ENCODE measurements at regions not wholly inside any gene's neighbourhood (a gene's known extent, or its start where the extent isn't known, plus 50 kb on each side); places are given as distances from the start of the nearest gene placed in this dataset.

GRCh38 chr1:201648907-201649721, 110.2 kb downstream of the NAV1 start:
- no peaks in the 10 kb centered on the region for H3K36me3 ChIP-seq
- no peaks in the 10 kb centered on the region for H3K4me1 ChIP-seq
- no peaks in the 10 kb centered on the region for H3K9me3 ChIP-seq
- H3K27me3 ChIP-seq, result no peaks in the 10 kb centered on the region
- H3K27ac ChIP-seq, result peak overlapping the region; percentile 74 to 82
- peak overlapping the region; percentile 43 to 51 for H3K4me3 ChIP-seq
- intact Hi-C loops (cut with DNase I; ENCODE audit: low total_unique reads), result no loop called here
- DNase-seq, result peak; percentile 54 to 62
- TF ChIP-seq, protein P1, sequence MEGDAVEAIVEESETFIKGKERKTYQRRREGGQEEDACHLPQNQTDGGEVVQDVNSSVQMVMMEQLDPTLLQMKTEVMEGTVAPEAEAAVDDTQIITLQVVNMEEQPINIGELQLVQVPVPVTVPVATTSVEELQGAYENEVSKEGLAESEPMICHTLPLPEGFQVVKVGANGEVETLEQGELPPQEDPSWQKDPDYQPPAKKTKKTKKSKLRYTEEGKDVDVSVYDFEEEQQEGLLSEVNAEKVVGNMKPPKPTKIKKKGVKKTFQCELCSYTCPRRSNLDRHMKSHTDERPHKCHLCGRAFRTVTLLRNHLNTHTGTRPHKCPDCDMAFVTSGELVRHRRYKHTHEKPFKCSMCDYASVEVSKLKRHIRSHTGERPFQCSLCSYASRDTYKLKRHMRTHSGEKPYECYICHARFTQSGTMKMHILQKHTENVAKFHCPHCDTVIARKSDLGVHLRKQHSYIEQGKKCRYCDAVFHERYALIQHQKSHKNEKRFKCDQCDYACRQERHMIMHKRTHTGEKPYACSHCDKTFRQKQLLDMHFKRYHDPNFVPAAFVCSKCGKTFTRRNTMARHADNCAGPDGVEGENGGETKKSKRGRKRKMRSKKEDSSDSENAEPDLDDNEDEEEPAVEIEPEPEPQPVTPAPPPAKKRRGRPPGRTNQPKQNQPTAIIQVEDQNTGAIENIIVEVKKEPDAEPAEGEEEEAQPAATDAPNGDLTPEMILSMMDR (IDR thresholded peaks at IDR 0.05), result no peak
- TF ChIP-seq POLR2A (IDR thresholded peaks at IDR 0.05), result no peak

DNA sequence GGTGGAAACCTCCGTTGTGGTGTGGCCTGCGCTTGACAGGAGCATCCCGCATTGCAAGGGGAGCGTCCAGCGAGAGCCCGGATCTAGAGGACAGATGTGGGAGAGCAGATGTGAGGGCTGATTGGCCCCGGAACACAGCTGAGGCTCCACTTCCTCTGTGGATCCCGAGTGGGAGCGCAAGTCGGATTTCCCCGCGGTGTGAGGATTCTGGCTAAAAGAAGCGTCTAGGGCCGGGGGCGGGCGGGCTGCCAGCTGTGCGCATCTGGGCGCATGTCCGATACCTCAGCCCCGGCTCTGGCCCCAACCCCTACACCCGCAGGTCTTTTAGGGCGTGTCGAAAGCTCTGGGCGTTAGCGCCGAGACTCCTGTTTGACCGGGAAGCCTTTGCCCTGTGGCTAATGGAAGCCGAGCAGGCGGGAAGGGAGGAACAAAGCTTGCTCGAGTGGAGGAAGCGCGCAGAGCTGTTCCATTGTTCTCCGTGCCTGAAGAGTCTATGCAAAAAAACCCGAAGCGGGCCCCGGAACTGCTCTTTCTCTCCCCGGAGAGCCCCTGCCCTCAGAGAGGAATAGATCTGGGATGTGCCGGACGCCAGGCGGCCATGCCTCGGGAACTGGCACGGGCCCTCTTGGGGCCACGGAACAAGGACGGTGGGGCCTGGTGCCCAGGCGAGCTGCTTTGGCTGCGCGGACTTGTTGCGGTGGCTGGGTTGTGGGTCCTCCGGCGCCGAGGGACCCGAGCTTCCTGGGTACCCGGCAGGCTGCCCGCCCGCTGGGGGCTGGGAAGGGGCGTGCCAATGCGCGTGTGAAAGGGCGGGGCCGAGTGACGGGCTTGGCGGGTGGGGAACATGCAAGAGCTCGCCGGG, 111.1 kb downstream of the NAV1 start:
- H3K36me3 ChIP-seq, result no peaks in the 10 kb centered on the region
- TF ChIP-seq POLR2A (IDR thresholded peaks at IDR 0.05), result peak in 1 of 2 donors; percentile 63
- TF ChIP-seq, protein P1 (IDR thresholded peaks at IDR 0.05), result no peak
- peak overlapping the region; percentile 43 to 51 for H3K4me3 ChIP-seq
- no peaks in the 10 kb centered on the region for H3K27me3 ChIP-seq
- DNase-seq, result peak; percentile 83 to 88
- no peaks in the 10 kb centered on the region for H3K9me3 ChIP-seq
- intact Hi-C loops (cut with DNase I; ENCODE audit: low total_unique reads), result no loop called here
- no peaks in the 10 kb centered on the region for H3K4me1 ChIP-seq
- peak overlapping the region; percentile 74 to 82 for H3K27ac ChIP-seq

DNA sequence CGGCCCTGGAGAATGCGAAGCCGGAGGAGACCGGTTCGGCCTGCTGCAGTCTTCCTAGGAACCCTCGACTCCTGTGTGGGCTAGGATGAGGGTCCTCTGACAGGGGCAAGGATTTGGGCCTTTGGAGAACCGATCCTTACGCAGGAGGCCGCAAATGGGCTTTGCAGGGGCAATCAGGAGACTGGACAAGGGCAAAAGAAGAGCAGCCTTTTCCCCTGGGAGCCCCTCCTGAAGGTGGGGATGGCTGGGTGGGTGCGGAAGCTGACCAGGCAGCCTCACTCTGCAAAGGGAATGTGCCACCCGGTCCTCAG, 111.7 kb downstream of the NAV1 start:
- peak overlapping the region; percentile 74 to 82 for H3K27ac ChIP-seq
- no peaks in the 10 kb centered on the region for H3K27me3 ChIP-seq
- peak overlapping the region; percentile 43 to 51 for H3K4me3 ChIP-seq
- intact Hi-C loops (cut with DNase I; ENCODE audit: low total_unique reads), result no loop called here
- no peaks in the 10 kb centered on the region for H3K4me1 ChIP-seq
- H3K9me3 ChIP-seq, result no peaks in the 10 kb centered on the region
- H3K36me3 ChIP-seq, result no peaks in the 10 kb centered on the region
- TF ChIP-seq, protein P1 (IDR thresholded peaks at IDR 0.05), result no peak
- no peak for TF ChIP-seq POLR2A (IDR thresholded peaks at IDR 0.05)
- DNase-seq, result no peak

- Histone ChIP-seq H3K4me1 (no peaks in the 10 kb centered on the region), H3K36me3 (no peaks in the 10 kb centered on the region), H3K4me3 (no peak overlapping the region), H3K9me3 (no peaks in the 10 kb centered on the region), H3K27me3 (no peaks in the 10 kb centered on the region), H3K27ac (no peak overlapping the region)
- TF ChIP-seq POLR2A (IDR thresholded peaks at IDR 0.05), result no peak
- TF ChIP-seq, protein P1 (IDR thresholded peaks at IDR 0.05), result no peak
- DNase-seq, result no peak
- intact Hi-C loops (cut with DNase I; ENCODE audit: low total_unique reads), result no loop called here
Observed at GRCh38 chr1:201652181-201652580, 113.3 kb downstream of the NAV1 start.

DNA sequence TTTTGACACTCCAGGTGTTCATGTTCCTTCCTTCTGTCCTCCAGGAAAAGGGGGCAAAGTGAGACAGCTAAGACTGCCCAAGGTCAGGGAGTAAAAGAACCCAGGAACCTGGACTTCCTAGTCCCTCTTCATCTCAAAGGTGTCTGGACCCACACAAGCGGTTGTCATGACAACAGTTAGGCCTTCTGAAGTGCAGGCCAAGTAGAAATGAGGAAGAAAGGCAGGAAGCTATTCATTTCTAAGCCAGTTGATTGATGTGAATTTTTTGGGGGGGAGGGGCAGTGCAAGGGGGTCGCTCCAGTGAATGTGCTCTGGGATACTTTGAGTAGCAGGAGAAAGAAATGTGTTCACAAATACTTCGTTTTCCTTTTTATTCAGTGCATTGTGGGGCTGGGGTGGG, 114.3 kb downstream of the NAV1 start:
- Histone ChIP-seq H3K4me3 (no peak overlapping the region), H3K36me3 (no peaks in the 10 kb centered on the region), H3K4me1 (no peaks in the 10 kb centered on the region), H3K9me3 (no peaks in the 10 kb centered on the region), H3K27me3 (no peaks in the 10 kb centered on the region), H3K27ac (no peak overlapping the region)
- DNase-seq, result no peak
- intact Hi-C loops (cut with DNase I; ENCODE audit: low total_unique reads), result no loop called here
- TF ChIP-seq, protein P1 (IDR thresholded peaks at IDR 0.05), result no peak
- no peak for TF ChIP-seq POLR2A (IDR thresholded peaks at IDR 0.05)
